ENCODE measurements at regions not wholly inside any gene's neighbourhood (a gene's known extent, or its start where the extent isn't known, plus 50 kb on each side); places are given as distances from the start of the nearest gene placed in this dataset.
A peak's percentile ranks its signal among the peaks of the same experiment; 100 is the strongest.

GRCh38 chr6:85396159-85396808 is 53.6 kb upstream of the NT5E start:
- DNase-seq (ENCODE audit: low read depth): no peak

- no peak for DNase-seq (ENCODE audit: low read depth)
These were observed 54.1 kb upstream of the NT5E start for GRCh38 chr6:85395746-85396145.

GRCh38 chr6:85394853-85395538 is 54.9 kb upstream of the NT5E start:
- DNase-seq (ENCODE audit: low read depth): no peak

GRCh38 chr6:85394199-85394598 is 55.7 kb upstream of the NT5E start:
- no peak for DNase-seq (ENCODE audit: low read depth)

- no peak for DNase-seq (ENCODE audit: low read depth)
These were observed 57.5 kb upstream of the NT5E start for GRCh38 chr6:85392379-85392778.

- no peak for DNase-seq (ENCODE audit: low read depth)
These were observed 59.1 kb upstream of the NT5E start for GRCh38 chr6:85390775-85391174.

GRCh38 chr6:85390105-85390728 is 59.7 kb upstream of the NT5E start:
- no peak for DNase-seq (ENCODE audit: low read depth)

GRCh38 chr6:85389151-85389797 is 60.6 kb upstream of the NT5E start:
- no peak for DNase-seq (ENCODE audit: low read depth)

- no peak for DNase-seq (ENCODE audit: low read depth)
These were observed 61.4 kb upstream of the NT5E start for GRCh38 chr6:85388531-85388930.

GRCh38 chr6:85385636-85386315 is 64.1 kb upstream of the NT5E start:
- no peak for DNase-seq (ENCODE audit: low read depth)

- no peak for DNase-seq (ENCODE audit: low read depth)
These were observed 66.8 kb upstream of the NT5E start for GRCh38 chr6:85383042-85383441.

- no peak for DNase-seq (ENCODE audit: low read depth)
These were observed 67.3 kb upstream of the NT5E start for GRCh38 chr6:85382541-85382940.

GRCh38 chr6:85372915-85373270 is 77.0 kb upstream of the NT5E start:
- no peak for DNase-seq (ENCODE audit: low read depth)

GRCh38 chr6:85372188-85372914 is 77.5 kb upstream of the NT5E start:
- DNase-seq (ENCODE audit: low read depth): no peak

GRCh38 chr6:85368631-85369030 is 81.3 kb upstream of the NT5E start:
- no peak for DNase-seq (ENCODE audit: low read depth)

GRCh38 chr6:85364344-85364743 is 85.5 kb upstream of the NT5E start:
- peak; percentile 16 for DNase-seq (ENCODE audit: low read depth)

- DNase-seq (ENCODE audit: low read depth): no peak
These were observed 86.0 kb upstream of the NT5E start for GRCh38 chr6:85363870-85364269.

- no peak for DNase-seq (ENCODE audit: low read depth)
These were observed 87.1 kb upstream of the NT5E start for GRCh38 chr6:85362652-85363310.

GRCh38 chr6:85361643-85362014 is 88.3 kb upstream of the NT5E start:
- DNase-seq (ENCODE audit: low read depth): no peak

- DNase-seq (ENCODE audit: low read depth): peak; percentile 91
These were observed 88.9 kb upstream of the NT5E start for GRCh38 chr6:85360794-85361642.
